NCI-H774 (cell line): ENCODE measurements at regions not wholly inside any gene's neighbourhood (a gene's known extent, or its start where the extent isn't known, plus 50 kb on each side); places are given as distances from the start of the nearest gene placed in this dataset.
A peak's percentile ranks its signal among the peaks of the same experiment; 100 is the strongest.
"Not testable (repeated sequence)": the region's sequence is repeated elsewhere in the genome, so short reads cannot be mapped to it uniquely, and the experiment has no call there.

Experiments used
- DNase-seq: peaks from one replicate; lab custom pipeline; 2025; lab: John Stamatoyannopoulos, UW

DNA sequence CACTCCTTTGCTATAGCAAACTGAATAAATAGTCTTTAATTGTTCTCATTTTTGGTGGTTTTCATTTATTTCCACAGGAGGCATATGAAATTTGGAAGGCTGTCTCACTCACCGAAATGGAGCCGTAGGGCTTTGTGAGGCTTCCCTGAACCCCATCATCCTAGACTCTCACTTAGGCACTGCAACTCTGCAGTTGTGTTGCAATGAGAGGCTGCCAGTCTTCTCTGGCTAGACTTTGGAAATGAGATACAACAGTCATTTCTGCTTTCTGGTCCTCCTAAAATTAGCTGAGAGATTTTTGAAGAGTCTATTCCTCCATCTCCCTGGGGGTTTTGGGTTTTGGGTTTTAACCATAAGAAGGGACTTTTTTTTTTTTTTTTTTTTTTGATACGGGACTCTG, 146.5 kb downstream of the SH3BGRL start:
- no peak for DNase-seq

- DNase-seq, result no peak
These were observed 153.1 kb downstream of the SH3BGRL start for GRCh38 chrX:81354954-81355353.

- DNase-seq, result no peak
These were observed 153.5 kb downstream of the SH3BGRL start for GRCh38 chrX:81355436-81355835.

- no peak for DNase-seq
These were observed 165.4 kb downstream of the SH3BGRL start for GRCh38 chrX:81367291-81367690.

DNA sequence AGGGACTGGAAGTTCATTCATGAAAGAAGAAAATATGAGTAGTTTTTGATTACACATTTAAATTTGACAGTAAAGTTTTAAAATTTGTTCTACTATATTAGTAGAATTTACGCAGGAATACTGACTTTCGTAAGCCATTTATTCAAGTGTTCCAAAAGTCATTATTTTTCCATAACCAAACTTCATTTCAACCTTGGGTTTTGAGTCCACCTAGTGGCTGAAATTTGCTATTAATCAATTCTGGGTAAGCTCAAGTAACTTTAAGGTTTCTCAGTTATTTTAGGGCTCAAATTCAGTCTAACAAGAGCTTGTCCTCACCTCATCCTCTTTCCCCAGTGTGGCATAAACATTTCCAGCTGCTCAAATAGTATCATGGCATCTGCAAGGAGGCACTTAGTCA, 175.4 kb downstream of the SH3BGRL start:
- peak; percentile 0 for DNase-seq

GRCh38 chrX:81378560-81378959, 176.7 kb downstream of the SH3BGRL start:
- no peak for DNase-seq

DNA sequence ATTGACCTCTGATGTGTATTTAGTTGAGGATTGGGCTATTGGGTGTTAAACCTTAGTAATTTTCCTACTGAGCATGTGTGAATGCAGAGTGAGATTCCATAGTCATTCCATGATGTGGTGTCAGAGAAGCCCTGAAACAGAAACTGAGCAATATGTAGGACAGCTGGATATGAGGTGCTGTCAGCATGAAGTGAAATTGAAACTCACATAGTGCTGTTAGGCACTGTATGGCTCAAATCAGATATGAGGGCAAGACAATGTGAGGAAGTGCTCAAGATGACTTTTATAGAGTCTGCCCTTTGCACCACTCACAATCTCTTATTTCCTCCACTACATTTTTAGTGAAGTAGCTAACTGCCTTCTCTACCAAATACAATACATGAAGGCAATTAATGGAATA, 188.3 kb downstream of the SH3BGRL start:
- DNase-seq, result no peak

- DNase-seq, result no peak
These were observed 190.5 kb downstream of the SH3BGRL start for GRCh38 chrX:81392396-81392795.

DNA sequence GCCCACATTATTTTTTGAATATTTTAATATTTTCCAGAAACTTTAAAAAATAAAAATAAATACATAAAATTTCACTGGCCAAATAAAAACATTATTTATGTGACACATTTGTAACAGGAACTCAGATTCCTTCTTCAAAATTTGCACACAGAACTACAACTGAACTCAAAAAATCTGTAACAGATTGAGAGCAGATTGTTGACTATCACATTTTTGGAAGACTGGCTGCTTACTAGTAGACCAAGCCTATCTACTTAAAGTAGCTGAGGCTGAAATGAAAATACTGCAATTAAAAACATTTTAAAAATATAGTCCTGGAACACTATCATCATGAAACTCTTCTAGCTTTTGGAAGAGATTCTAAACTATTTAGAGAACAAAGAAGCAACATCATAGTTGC, 203.9 kb downstream of the SH3BGRL start:
- DNase-seq, result no peak

DNA sequence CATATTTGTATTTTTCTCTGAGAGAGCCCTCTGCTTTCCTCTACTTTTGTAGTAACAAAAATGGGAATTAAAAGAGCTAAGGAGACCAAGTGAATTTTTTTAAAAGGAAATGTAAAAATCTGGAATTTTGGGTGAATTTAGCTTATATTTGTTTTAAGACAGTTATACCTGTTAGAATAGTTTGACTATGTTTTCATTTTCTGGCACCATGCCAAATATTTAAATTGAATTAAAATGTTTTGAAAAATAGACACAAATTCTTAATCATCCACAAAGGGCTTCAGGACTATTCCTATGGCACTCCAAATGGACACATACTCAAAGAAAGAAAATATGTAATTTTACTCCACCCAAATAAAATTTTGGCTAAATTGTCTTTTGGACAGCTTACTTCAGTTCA, 209.6 kb downstream of the SH3BGRL start:
- no peak for DNase-seq

DNA sequence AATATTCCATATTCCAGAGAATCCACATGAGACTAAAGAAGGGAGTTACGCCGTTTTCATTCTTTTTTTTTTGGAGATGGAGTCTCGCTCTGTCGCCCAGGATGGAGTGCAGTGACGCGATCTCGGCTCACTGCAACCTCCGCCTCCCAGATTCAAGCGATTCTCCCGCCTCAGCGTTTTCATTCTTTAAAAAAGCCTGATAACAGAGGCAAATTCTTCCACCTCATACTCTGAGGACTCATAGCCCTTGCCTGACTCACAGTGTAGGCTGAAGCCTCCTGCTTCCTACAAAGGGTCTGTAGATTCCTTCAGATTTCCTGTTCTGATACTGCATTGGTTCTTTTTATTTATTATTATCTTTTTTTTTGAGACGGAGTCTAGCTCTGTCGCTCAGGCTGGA, 210.5 kb downstream of the SH3BGRL start:
- DNase-seq, result no peak

DNA sequence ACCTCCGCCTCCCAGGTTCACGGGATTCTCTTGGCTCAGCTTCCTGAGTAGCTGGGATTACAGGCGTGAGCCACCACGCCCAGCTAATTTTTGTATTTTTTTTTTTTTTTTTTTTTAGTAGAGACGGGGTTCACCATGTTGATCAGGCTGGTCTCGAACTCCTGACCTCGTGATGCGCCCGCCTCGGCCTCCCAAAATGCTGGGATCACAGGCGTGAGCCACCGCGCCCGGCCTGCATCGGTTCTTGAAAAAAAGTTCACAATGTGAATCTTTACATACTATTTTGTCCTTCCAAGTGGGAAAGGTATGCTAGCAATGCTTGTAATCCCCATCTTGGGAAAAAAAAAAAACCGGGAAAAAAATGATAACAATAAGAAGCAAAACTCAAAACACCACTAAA, 211.0 kb downstream of the SH3BGRL start:
- DNase-seq, result not testable (repeated sequence)

GRCh38 chrX:81414630-81415029, 212.7 kb downstream of the SH3BGRL start:
- no peak for DNase-seq
